Medulla oblongata (tissue), 1 donor: ENCODE measurements at regions not wholly inside any gene's neighbourhood (a gene's known extent, or its start where the extent isn't known, plus 50 kb on each side); places are given as distances from the start of the nearest gene placed in this dataset.

Source experiments
- DNase-seq: peaks from one replicate; pipeline ENCODE4 v3.0.0-alpha.2; 2015; ENCODE audit errors: extremely low spot score

GRCh38 chr14:42629553-42629952 lies 1022.9 kb downstream of the LRFN5 start:
- no peak for DNase-seq

DNA sequence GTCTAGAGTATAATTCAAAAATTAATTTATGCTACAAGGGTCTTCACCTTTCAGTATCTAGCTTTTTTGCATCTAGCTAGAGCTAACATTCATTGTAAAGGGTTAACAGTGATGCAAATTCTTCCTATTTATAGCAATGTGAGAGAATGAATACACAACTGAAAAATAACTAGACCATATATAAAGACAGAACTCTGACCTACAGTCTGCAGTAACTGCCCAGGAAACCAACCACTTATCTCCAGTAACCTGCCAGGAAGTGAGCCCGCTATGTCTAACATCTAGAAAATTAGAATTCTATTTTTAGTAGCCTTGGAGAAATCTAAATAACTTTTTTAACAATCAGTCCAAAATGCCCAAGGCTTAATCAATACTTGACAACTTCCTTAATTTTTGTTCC lies 1021.9 kb downstream of the LRFN5 start:
- no peak for DNase-seq

GRCh38 chr14:42626986-42627385 lies 1020.3 kb downstream of the LRFN5 start:
- no peak for DNase-seq

GRCh38 chr14:42624980-42625761 lies 1018.5 kb downstream of the LRFN5 start:
- no peak for DNase-seq

DNA sequence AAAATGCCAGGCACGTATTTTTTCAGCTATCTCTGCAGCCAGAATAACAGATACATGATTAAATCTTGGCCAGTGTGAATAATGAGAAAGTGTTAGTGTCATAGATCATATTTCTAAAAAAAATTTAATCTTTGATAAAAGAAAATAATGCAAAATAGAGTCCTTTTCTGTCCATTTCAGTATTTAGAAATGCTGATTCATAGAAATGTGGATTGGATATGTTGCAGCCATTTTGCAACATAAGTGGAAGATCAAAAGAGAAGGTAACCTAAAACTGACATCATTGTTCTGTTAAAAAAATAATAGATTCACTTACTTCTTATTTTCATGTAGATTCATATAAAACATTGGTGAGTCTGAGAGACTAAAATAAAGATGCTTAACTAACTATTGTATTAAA lies 1010.3 kb downstream of the LRFN5 start:
- DNase-seq = no peak

DNA sequence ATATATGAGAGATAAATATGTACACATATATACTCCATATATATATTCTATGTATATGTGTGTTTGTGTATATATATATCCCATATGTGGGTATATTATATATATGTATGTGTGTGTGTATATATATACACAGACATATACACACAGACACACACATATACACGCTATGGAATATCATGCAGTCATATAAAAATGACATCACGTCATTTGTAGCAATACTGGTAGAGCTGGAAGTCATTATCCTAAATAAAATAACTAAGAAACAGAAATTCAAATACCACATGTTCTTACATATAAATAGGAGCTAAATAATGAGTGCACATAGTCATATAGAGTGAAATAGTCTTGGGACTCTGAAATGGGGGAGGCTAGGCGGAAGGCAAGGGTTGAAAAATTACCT lies 1000.2 kb downstream of the LRFN5 start:
- DNase-seq = no peak

- no peak for DNase-seq
These were observed 995.7 kb downstream of the LRFN5 start for GRCh38 chr14:42602336-42602845.

DNA sequence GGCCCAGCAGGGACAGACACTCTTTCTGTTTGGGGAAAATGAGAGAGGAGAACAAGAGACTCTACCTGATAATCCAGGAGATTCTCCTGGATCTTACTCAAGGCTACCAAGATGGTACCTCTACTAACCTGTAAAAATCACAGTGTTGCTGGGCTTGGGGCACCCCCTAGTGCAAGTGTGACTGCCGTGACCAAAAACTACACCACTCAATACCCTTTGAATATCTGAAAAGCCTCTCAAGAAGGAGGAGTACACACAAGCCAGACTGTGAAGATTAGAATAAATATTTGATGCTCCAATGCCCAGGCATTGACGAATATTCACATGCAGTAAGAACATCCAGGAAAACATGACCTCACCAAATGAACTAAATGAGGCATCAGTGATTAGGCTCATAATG lies 965.4 kb downstream of the LRFN5 start:
- DNase-seq = no peak

- no peak for DNase-seq
These were observed 962.6 kb downstream of the LRFN5 start for GRCh38 chr14:42569227-42569626.

- no peak for DNase-seq
These were observed 958.9 kb downstream of the LRFN5 start for GRCh38 chr14:42565556-42565955.

DNA sequence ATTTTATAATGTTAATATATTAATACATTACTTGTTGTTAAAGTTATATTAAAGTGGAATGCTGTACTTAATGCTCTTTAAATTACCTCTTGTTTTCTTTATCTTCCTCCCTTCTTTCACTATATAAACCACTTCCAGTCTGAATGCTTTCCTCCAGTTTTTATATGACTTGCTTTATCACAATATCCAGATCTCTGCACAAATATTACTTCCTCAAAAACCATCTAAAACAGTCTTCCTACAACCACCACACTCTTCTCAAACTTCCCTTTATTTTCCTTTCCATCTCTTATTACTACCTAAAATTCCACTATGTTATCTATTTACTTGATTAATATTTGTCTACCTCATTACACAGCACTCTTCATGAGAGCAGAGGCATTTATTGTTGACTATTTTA lies 956.6 kb downstream of the LRFN5 start:
- no peak for DNase-seq

- DNase-seq = no peak
These were observed 949.9 kb downstream of the LRFN5 start for GRCh38 chr14:42556551-42556950.

DNA sequence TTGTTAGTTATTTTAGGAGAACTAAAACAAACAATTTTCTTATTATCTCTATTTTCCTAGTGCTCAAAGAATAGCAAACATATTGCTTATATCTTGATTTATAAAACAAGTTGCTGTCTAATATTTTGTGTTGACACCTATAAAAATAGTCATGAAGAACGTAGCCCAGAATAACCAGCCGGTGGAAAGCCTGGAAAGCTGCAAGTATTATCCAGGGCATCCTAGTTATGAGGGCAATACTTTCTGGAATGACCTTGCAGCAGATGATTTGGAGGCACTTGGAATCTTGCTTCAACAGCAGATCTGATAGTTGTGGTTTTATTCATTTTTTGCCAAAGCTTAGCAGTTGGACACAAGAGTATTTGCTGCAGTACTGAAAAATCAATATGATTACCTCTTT lies 948.7 kb downstream of the LRFN5 start:
- no peak for DNase-seq

DNA sequence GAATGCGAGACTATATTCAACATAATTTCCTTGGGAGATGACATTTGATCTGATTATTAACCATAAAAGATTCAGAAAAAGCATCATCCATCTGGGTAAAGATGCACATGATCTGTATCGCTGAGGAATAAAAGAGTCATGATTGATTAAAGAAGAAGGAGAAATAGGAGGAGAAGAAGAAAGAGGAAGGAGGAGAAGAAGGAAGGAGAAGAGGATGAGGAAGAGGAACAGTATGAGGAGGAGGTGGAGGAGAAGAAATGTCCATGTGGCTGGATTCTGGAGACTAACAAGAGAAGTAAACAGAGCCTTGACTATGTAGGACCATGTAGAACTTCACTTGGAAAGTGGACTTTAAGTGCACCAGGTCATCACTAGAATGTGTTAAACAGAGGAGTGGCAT lies 947.4 kb downstream of the LRFN5 start:
- no peak for DNase-seq

- DNase-seq = no peak
These were observed 943.6 kb downstream of the LRFN5 start for GRCh38 chr14:42550310-42550709.

DNA sequence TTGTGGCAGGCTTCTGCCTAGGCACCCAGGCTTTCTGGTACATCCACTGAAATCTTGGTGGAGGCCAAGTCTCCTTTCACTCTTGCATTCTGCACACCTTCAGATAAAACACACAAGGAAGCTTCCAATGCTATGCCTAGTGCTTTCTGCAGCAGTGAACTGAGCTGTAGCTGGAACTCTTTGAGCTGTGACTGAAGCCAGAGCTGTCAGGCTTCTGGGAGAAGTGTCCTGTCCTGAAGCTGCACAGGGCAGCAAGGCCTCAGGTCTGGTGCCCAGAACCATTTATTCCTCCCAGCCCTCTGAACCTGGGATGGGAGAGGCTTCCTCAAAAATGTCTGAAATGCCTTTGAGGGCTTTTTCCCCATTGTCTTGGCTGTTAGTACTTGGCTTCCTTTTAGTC lies 941.7 kb downstream of the LRFN5 start:
- no peak for DNase-seq

- DNase-seq = no peak
These were observed 939.0 kb downstream of the LRFN5 start for GRCh38 chr14:42545636-42546035.

DNA sequence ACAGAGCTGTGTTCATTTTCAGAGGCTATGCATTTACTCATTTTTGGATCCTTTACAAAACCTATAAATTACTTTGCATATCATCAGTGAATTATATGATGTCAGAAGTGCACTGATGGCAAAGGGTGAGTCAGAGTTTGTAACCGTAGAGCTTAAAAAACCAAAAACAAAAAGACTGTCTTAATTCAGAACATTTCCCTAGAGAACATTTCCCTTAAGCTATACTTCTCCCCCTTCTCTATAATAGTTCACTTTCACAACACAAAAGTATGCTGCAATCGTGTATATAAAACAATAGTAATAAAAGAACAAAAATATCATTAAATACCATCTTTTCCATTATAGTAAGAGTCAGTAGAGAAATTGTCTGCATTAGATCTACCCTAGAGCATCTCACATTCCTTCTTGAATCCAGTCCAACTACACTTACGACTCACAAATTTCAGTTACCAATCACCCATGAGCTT lies 934.9 kb downstream of the LRFN5 start:
- DNase-seq = no peak

DNA sequence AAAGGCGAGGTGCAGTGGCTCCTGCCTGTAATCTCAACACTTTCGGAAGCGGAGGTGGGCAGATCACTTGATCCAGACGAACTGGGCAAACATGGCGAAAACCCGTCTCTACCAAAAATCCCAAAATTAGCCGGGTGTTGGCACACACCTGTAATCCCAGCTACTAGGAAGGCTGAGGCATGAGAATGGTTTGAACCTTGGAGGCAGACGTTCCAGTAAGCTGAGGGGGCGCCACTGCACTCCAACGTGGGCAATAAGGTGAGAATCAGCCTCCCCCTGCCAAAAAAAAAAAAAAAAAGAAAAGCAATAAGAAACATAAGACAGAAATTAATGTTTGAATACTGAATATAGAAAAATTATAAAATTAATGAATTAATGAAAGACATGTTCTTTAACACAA lies 928.7 kb downstream of the LRFN5 start:
- DNase-seq = no peak

- no peak for DNase-seq
These were observed 926.8 kb downstream of the LRFN5 start for GRCh38 chr14:42533476-42533875.

GRCh38 chr14:42532194-42532593 lies 925.5 kb downstream of the LRFN5 start:
- no peak for DNase-seq

GRCh38 chr14:42527141-42527540 lies 920.5 kb downstream of the LRFN5 start:
- no peak for DNase-seq

GRCh38 chr14:42523666-42524065 lies 917.0 kb downstream of the LRFN5 start:
- peak; percentile 4 for DNase-seq
